ENCODE measurements at regions not wholly inside any gene's neighbourhood (a gene's known extent, or its start where the extent isn't known, plus 50 kb on each side); places are given as distances from the start of the nearest gene placed in this dataset.
"Not testable (repeated sequence)": the region's sequence is repeated elsewhere in the genome, so short reads cannot be mapped to it uniquely, and the experiment has no call there.

- TF ChIP-seq, protein P1, sequence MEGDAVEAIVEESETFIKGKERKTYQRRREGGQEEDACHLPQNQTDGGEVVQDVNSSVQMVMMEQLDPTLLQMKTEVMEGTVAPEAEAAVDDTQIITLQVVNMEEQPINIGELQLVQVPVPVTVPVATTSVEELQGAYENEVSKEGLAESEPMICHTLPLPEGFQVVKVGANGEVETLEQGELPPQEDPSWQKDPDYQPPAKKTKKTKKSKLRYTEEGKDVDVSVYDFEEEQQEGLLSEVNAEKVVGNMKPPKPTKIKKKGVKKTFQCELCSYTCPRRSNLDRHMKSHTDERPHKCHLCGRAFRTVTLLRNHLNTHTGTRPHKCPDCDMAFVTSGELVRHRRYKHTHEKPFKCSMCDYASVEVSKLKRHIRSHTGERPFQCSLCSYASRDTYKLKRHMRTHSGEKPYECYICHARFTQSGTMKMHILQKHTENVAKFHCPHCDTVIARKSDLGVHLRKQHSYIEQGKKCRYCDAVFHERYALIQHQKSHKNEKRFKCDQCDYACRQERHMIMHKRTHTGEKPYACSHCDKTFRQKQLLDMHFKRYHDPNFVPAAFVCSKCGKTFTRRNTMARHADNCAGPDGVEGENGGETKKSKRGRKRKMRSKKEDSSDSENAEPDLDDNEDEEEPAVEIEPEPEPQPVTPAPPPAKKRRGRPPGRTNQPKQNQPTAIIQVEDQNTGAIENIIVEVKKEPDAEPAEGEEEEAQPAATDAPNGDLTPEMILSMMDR (conservative IDR thresholded peaks at IDR 0.05; ENCODE audit: low read depth in 2 of 2) = not testable (repeated sequence)
- TF ChIP-seq, protein P2, sequence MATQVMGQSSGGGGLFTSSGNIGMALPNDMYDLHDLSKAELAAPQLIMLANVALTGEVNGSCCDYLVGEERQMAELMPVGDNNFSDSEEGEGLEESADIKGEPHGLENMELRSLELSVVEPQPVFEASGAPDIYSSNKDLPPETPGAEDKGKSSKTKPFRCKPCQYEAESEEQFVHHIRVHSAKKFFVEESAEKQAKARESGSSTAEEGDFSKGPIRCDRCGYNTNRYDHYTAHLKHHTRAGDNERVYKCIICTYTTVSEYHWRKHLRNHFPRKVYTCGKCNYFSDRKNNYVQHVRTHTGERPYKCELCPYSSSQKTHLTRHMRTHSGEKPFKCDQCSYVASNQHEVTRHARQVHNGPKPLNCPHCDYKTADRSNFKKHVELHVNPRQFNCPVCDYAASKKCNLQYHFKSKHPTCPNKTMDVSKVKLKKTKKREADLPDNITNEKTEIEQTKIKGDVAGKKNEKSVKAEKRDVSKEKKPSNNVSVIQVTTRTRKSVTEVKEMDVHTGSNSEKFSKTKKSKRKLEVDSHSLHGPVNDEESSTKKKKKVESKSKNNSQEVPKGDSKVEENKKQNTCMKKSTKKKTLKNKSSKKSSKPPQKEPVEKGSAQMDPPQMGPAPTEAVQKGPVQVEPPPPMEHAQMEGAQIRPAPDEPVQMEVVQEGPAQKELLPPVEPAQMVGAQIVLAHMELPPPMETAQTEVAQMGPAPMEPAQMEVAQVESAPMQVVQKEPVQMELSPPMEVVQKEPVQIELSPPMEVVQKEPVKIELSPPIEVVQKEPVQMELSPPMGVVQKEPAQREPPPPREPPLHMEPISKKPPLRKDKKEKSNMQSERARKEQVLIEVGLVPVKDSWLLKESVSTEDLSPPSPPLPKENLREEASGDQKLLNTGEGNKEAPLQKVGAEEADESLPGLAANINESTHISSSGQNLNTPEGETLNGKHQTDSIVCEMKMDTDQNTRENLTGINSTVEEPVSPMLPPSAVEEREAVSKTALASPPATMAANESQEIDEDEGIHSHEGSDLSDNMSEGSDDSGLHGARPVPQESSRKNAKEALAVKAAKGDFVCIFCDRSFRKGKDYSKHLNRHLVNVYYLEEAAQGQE (IDR thresholded peaks at IDR 0.05; ENCODE audit: unreplicated experiment) = not testable (repeated sequence)
- TF ChIP-seq CREB1 (CRISPR knock-in tag; IDR thresholded peaks at IDR 0.05; ENCODE audit: low read depth); EZH2 (IDR thresholded peaks at IDR 0.05; ENCODE audit: low read depth, unreplicated experiment); POLR2AphosphoS5 (IDR thresholded peaks at IDR 0.05; ENCODE audit: low read depth); ZNF114 (CRISPR knock-in tag; IDR thresholded peaks at IDR 0.05); JUNB (IDR thresholded peaks at IDR 0.05; ENCODE audit: unreplicated experiment); STAT1 (IDR thresholded peaks at IDR 0.05; ENCODE audit: unreplicated experiment); ZNF331 (CRISPR knock-in tag; IDR thresholded peaks at IDR 0.05; ENCODE audit: low read depth): not testable (repeated sequence)
These were observed 151.0 kb upstream of the HS3ST2 start for GRCh38 chr16:22662958-22663357.
